Psoas muscle (tissue), 7 donors: ENCODE measurements at regions not wholly inside any gene's neighbourhood (a gene's known extent, or its start where the extent isn't known, plus 50 kb on each side); places are given as distances from the start of the nearest gene placed in this dataset.

ENCODE experiments used
- ATAC-seq, 4 donors: fragments of 200-7000 bp; cut with Tn5 transposase; one replicate each; pipeline ENCODE4 v1.9.1; 2020; ENCODE audit warnings: moderate library complexity in 3 of 4, mild to moderate bottlenecking in 2 of 4
- DNase-seq, 2 donors: peaks; one replicate each; pipeline ENCODE4 v3.0.0-alpha.2; 2020
- H3K27ac ChIP-seq: fragments of 200-600 bp; one replicate; pipeline ENCODE4 v1.8.0; 2022
- H3K27me3 ChIP-seq, 3 donors: fragments of 200-600 bp in 1 of 3; one replicate each; pipeline versions ENCODE4 v1.6.1 to v1.8.0; 2013 to 2022; ENCODE audit warnings: low read length in 2 of 3, mild to moderate bottlenecking in 2 of 3, moderate library complexity in 1 of 3; ENCODE audit not compliant: insufficient read depth in 3 of 3
- H3K36me3 ChIP-seq, 2 donors: fragments of 200-600 bp in 1 of 2; one replicate each; pipeline versions ENCODE4 v1.6.1 to v1.8.0; 2013 to 2022; ENCODE audit warnings: low read depth in 1 of 2, mild to moderate bottlenecking in 1 of 2, moderate library complexity in 1 of 2; ENCODE audit not compliant: insufficient read depth in 1 of 2
- H3K4me1 ChIP-seq: fragments of 200-600 bp; one replicate; pipeline ENCODE4 v1.8.0; 2022
- H3K4me3 ChIP-seq: fragments of 200-600 bp; one replicate; pipeline ENCODE4 v1.8.0; 2022; ENCODE audit warnings: mild to moderate bottlenecking
- H3K9me3 ChIP-seq: fragments of 200-600 bp; one replicate; pipeline ENCODE4 v1.8.0; 2022
- CTCF ChIP-seq: fragments of 200-600 bp; IDR thresholded peaks from one replicate; pipeline ENCODE4 v1.8.0; 2022; ENCODE audit warnings: antibody characterized with exemption
- WGBS, 3 donors: extraction: QIAGEN DNeasy Blood & Tissue Kit; methylation state at CpG; one replicate each; pipeline versions ENCODE4 v1.1.6 to v1.1.7; 2013; 5-methylcytosine and 5-hydroxymethylcytosine counted together
- intact Hi-C, 2 donors: fragments of 100-400 bp; cut with DNase I; formaldehyde crosslinking; loops; one replicate each; pipeline versions ENCODE4 v1.11.0 to v1.14.2; 2022
- donor health status: healthy with polysubstance abuse.
- donor health status: DM: no; HTN: no; CAD: no; lungs with moderate emphysema.
- donor health status: Bipolar disorder and iron deficiency.
- donor health status: healthy.
- donor health status: DM: yes; HTN: yes; CAD: no.
- donor health status: DM: no; HTN: no; CAD: no.
- donor health status: DM: yes; HTN: yes; CAD: no.

- DNase-seq (no peak), ATAC-seq (no peak)
- H3K36me3 ChIP-seq, result no peaks in the 10 kb centered on the region
- 90 to 95% (median 92%) methylated on average over 3 of the region's 3 CpGs for WGBS, 3 donors
- intact Hi-C loops, result no loop called here
- H3K4me1 ChIP-seq, result no peaks in the 10 kb centered on the region
- no peaks in the 10 kb centered on the region for H3K9me3 ChIP-seq
- no peaks in the 10 kb centered on the region for H3K27me3 ChIP-seq
- no peak overlapping the region for H3K27ac ChIP-seq
- no peak overlapping the region for H3K4me3 ChIP-seq
- no peak for TF ChIP-seq CTCF
Observed at GRCh38 chr16:26701243-26701886, 365.4 kb upstream of the C16orf82 start.

- no peaks in the 10 kb centered on the region for H3K4me1 ChIP-seq
- no peak overlapping the region for H3K27ac ChIP-seq
- no peak for TF ChIP-seq CTCF
- WGBS, 3 donors, result 65 to 80% (median 69%) methylated on average over 1 of the region's 1 CpG
- no peak for DNase-seq
- intact Hi-C loops, result no loop called here
- no peaks in the 10 kb centered on the region for H3K36me3 ChIP-seq
- H3K9me3 ChIP-seq, result no peaks in the 10 kb centered on the region
- no peak for ATAC-seq
- no peaks in the 10 kb centered on the region for H3K27me3 ChIP-seq
- H3K4me3 ChIP-seq, result no peak overlapping the region
Observed at GRCh38 chr16:26705346-26705745, 361.4 kb upstream of the C16orf82 start.

- Histone ChIP-seq H3K27ac (no peak overlapping the region), H3K4me3 (no peak overlapping the region), H3K36me3 (no peaks in the 10 kb centered on the region), H3K9me3 (no peaks in the 10 kb centered on the region), H3K27me3 (no peaks in the 10 kb centered on the region), H3K4me1 (no peaks in the 10 kb centered on the region)
- no peak for TF ChIP-seq CTCF
- no peak for DNase-seq
- ATAC-seq, result no peak
- WGBS, 3 donors, result 80 to 93% (median 86%) methylated on average over 2 of the region's 2 CpGs
- intact Hi-C loops, result no loop called here
Observed at GRCh38 chr16:26708428-26708827, 358.3 kb upstream of the C16orf82 start.

- H3K27ac ChIP-seq, result no peak overlapping the region
- H3K9me3 ChIP-seq, result no peaks in the 10 kb centered on the region
- intact Hi-C loops, result no loop called here
- H3K4me3 ChIP-seq, result no peak overlapping the region
- TF ChIP-seq CTCF, result no peak
- WGBS, 3 donors, result 69 to 77% (median 70%) methylated on average over 6 of the region's 6 CpGs
- H3K27me3 ChIP-seq, result no peaks in the 10 kb centered on the region
- ATAC-seq (no peak), DNase-seq (no peak)
- no peaks in the 10 kb centered on the region for H3K4me1 ChIP-seq
- no peaks in the 10 kb centered on the region for H3K36me3 ChIP-seq
Observed at GRCh38 chr16:26709175-26709574, 357.6 kb upstream of the C16orf82 start.

- H3K9me3 ChIP-seq, result no peaks in the 10 kb centered on the region
- WGBS, 3 donors, result 78 to 86% (median 82%) methylated on average over 2 of the region's 2 CpGs
Observed at GRCh38 chr16:26709754-26710153, 357.0 kb upstream of the C16orf82 start.

More at GRCh38 chr16:26709754-26710153, 357.0 kb upstream of the C16orf82 start:
- intact Hi-C loops, result no loop called here
- DNase-seq (no peak), ATAC-seq (no peak)
- Histone ChIP-seq H3K27ac (no peak overlapping the region), H3K4me3 (no peak overlapping the region), H3K36me3 (no peaks in the 10 kb centered on the region), H3K4me1 (no peaks in the 10 kb centered on the region), H3K27me3 (no peaks in the 10 kb centered on the region)
- no peak for TF ChIP-seq CTCF
